ENCODE measurements at regions not wholly inside any gene's neighbourhood (a gene's known extent, or its start where the extent isn't known, plus 50 kb on each side); places are given as distances from the start of the nearest gene placed in this dataset.

DNA sequence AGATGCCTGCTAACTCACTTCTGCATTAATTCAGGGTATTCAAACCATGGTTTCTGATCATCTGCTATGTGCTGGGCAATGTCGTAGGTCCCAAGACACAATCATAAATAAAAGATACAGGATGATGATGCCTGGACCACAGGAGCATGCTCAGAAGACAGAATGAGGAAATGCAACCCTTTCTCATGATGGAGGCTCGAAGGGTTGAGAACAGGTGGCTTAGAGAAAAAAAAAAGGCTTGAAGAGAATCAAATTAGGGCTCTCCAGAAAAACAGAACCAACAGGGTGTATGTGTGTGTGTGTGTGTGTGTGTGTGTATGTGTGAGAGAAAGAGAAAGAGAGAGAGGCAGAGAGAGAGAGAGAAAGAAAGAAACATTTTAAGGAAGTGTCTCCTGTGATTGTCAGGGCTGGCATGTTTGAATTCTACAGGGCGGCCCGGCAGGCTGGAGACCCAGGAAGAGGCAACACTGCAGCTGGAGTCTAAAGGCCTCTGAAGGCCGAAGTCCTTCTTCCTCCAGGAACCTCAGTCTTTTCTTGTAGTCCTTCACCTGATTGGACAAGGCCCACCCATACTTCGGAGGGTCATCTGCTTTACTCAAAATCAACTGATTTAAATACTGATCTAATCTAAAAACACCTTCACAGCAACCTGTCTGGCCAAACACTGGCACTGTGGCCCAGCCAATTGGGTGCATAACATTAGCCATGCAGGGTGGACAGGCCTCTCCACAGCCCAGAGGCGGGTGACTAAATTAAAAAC, 143.8 kb downstream of the ERMARD start:
- H3K27ac ChIP-seq: no peak overlapping the region
- TF ChIP-seq, protein P1, sequence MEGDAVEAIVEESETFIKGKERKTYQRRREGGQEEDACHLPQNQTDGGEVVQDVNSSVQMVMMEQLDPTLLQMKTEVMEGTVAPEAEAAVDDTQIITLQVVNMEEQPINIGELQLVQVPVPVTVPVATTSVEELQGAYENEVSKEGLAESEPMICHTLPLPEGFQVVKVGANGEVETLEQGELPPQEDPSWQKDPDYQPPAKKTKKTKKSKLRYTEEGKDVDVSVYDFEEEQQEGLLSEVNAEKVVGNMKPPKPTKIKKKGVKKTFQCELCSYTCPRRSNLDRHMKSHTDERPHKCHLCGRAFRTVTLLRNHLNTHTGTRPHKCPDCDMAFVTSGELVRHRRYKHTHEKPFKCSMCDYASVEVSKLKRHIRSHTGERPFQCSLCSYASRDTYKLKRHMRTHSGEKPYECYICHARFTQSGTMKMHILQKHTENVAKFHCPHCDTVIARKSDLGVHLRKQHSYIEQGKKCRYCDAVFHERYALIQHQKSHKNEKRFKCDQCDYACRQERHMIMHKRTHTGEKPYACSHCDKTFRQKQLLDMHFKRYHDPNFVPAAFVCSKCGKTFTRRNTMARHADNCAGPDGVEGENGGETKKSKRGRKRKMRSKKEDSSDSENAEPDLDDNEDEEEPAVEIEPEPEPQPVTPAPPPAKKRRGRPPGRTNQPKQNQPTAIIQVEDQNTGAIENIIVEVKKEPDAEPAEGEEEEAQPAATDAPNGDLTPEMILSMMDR (conservative IDR thresholded peaks at IDR 0.05): no peak

- TF ChIP-seq, protein P1 (conservative IDR thresholded peaks at IDR 0.05): no peak
- H3K27ac ChIP-seq: no peak overlapping the region
These were observed 143.0 kb downstream of the ERMARD start for GRCh38 chr6:169894377-169894960.

- TF ChIP-seq, protein P1 (conservative IDR thresholded peaks at IDR 0.05): no peak
These were observed 142.2 kb downstream of the ERMARD start for GRCh38 chr6:169893624-169894023.

GRCh38 chr6:169891846-169892245, 140.4 kb downstream of the ERMARD start:
- TF ChIP-seq, protein P1 (conservative IDR thresholded peaks at IDR 0.05): no peak
- H3K27ac ChIP-seq: no peak overlapping the region

More at GRCh38 chr6:169893624-169894023, 142.2 kb downstream of the ERMARD start:
- H3K27ac ChIP-seq: no peak overlapping the region

DNA sequence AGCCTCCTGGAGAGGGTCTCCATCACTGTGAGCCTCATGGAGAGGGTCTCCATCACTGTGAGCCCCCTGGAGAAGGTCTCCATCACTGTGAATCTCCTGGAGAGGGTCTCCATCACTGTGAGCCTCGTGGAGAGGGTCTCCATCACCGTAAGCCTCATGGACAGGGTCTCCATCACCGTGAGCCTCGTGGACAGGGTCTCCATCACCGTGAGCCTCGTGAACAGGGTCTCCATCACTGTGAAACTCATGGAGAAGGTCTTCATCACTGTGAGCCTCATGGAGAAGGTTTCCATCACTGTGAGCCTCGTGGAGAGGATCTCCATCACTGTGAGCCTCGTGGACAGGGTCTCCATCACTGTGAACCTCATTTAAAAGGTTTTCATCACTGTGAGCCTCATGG, 140.0 kb downstream of the ERMARD start:
- no peak overlapping the region for H3K27ac ChIP-seq
- TF ChIP-seq, protein P1 (conservative IDR thresholded peaks at IDR 0.05): no peak

DNA sequence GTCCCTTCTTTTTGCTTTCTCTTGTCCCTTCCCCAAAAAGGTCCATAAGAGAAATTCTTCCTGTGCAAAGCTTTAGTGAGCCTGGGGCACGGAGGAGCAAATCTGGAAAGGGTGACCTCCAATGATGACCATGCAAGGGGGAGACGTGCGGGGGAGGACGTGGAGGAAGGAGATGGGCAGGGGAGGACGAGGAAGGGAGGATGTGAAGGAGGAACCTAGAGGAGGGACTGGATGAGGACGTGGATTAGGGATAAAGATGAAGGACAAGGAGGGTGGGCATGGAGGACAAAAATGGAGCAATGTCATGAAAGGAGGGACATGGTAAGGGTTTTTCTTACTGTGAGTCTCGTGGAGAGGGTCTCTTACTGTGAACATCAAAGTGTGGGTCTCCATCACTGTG, 139.5 kb downstream of the ERMARD start:
- no peak overlapping the region for H3K27ac ChIP-seq
- TF ChIP-seq, protein P1 (conservative IDR thresholded peaks at IDR 0.05): no peak

GRCh38 chr6:169890049-169890448, 138.6 kb downstream of the ERMARD start:
- H3K27ac ChIP-seq: no peak overlapping the region
- TF ChIP-seq, protein P1 (conservative IDR thresholded peaks at IDR 0.05): no peak
